GM13977 (cell line): ENCODE measurements at regions not wholly inside any gene's neighbourhood (a gene's known extent, or its start where the extent isn't known, plus 50 kb on each side); places are given as distances from the start of the nearest gene placed in this dataset.

Experiments
- DNase-seq: peaks from one replicate; pipeline ENCODE4 v3.0.0; 2012; ENCODE audit warnings: low spot score
- CTCF ChIP-seq: IDR thresholded peaks from 2 replicates; pipeline ENCODE4 v1.5.1; 2012; ENCODE audit warnings: mild to moderate bottlenecking, control low read depth; ENCODE audit not compliant: insufficient read depth; ENCODE audit errors: extremely low read depth, missing control alignments
- in situ Hi-C: fragments of 300-500 bp; cut with MboI; formaldehyde crosslinking; loops from one replicate; pipeline ENCODE4 v1.12.0; 2022; ENCODE audit warnings: low sequenced_read_pairs, low pct_unique_long_range_greater_than_20kb, mixed read lengths, inconsistent platforms; ENCODE audit not compliant: unreplicated experiment

- TF ChIP-seq CTCF: no peak
- in situ Hi-C loops: no loop called here
- no peak for DNase-seq
These were observed 758.9 kb downstream of the LIG4 start for GRCh38 chr13:107456431-107456830.

DNA sequence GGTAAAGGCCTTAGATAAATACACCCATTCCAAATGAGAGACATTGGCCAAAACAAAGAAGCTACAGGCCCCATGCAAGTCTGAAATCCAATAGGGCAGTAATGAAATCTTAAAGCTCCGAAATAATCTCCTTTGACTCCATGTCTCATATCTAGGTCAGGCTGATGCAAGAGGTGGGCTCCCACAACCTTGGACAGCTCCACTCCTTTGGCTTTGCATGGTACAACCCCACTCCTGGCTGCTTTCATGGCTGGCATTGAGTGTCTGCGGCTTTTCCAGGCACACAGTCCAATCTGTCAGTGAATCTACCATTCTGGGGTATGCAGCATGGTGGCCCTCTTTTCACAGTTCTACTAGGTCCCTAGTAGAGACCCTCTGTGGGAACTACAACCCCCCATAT lies 762.5 kb downstream of the LIG4 start:
- in situ Hi-C loops: no loop called here
- no peak for TF ChIP-seq CTCF
- DNase-seq: no peak

- in situ Hi-C loops: no loop called here
- no peak for DNase-seq
- no peak for TF ChIP-seq CTCF
These were observed 764.4 kb downstream of the LIG4 start for GRCh38 chr13:107450931-107451330.

DNA sequence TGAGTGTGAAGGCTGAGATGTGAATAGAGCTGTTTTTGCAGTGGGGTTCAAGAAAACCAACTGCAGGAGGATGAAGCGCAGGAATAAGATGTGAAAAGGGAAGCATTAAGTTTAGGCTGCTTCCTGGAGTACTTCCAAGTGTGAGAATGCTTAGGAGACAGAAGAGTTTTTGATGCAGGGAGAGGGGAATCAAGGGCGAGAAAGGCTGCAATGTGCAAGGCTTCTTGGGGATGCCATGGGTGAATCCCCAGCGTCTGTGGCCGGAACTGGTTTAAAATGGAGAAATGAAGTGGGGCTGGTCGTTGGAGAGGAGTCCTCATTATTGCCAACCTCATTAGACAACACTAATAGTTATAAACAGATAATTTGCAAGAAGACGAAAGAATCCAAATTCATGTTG lies 764.9 kb downstream of the LIG4 start:
- in situ Hi-C loops: no loop called here
- no peak for TF ChIP-seq CTCF
- no peak for DNase-seq

DNA sequence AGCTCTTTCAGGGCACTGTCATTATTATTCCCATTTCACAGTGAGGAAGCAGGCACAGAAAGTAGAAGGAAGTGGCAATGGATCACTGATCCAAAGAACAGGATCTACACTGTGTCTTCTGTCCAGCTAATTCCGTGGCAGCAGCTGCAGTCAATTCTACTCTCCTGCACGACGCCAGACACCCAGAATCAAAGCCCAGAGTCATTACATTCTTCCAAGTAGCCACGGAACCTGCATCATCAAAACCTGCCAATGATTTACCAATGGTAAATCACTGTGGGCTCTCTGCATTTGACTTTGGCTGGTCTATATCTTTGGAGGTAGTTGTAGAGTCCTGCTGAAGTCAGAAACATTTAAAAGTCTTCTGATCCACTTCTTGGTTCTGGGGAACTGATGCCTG lies 767.7 kb downstream of the LIG4 start:
- DNase-seq: no peak
- no peak for TF ChIP-seq CTCF
- in situ Hi-C loops: no loop called here

DNA sequence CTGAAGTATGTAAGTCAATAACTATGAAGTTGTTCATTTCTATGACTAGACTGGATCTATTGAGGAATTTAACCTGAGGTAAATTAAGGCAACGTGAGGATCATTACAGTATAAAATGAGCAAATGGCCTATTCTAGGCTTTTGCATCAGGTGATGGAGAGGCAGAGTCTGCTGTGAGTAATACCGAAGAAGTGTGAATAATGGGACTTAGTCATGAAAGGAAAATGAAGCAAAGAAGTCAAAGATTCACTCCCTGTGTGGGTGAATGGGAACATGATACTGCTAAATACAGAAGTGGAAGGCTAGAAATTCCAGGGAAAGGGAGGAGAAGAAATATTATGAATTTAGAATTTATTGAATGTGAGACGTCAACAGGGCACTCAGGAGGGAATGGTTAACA lies 774.1 kb downstream of the LIG4 start:
- no peak for TF ChIP-seq CTCF
- no peak for DNase-seq
- in situ Hi-C loops: no loop called here

- TF ChIP-seq CTCF: no peak
- no peak for DNase-seq
- in situ Hi-C loops: no loop called here
These were observed 777.1 kb downstream of the LIG4 start for GRCh38 chr13:107438251-107438650.
